GM21447 (cell line): ENCODE measurements at regions not wholly inside any gene's neighbourhood (a gene's known extent, or its start where the extent isn't known, plus 50 kb on each side); places are given as distances from the start of the nearest gene placed in this dataset.
A peak's percentile ranks its signal among the peaks of the same experiment; 100 is the strongest.

Experiments
- ATAC-seq: cut with Tn5 transposase; IDR thresholded peaks from one replicate; pipeline ENCODE4 v1.9.1; 2021; ENCODE audit not compliant: unreplicated experiment

GRCh38 chr6:18335948-18336347 lies 51.2 kb upstream of the RNF144B start:
- no peak for ATAC-seq

GRCh38 chr6:18334251-18334650 lies 52.9 kb upstream of the RNF144B start:
- no peak for ATAC-seq

GRCh38 chr6:18330548-18331081 lies 56.5 kb upstream of the RNF144B start:
- ATAC-seq: no peak

- ATAC-seq: no peak
Observed at GRCh38 chr6:18329776-18330175, 57.4 kb upstream of the RNF144B start.

- ATAC-seq: no peak
Observed at GRCh38 chr6:18328540-18328939, 58.6 kb upstream of the RNF144B start.

- no peak for ATAC-seq
Observed at GRCh38 chr6:18328070-18328469, 59.1 kb upstream of the RNF144B start.

GRCh38 chr6:18327626-18328025 lies 59.5 kb upstream of the RNF144B start:
- ATAC-seq: no peak

- ATAC-seq: no peak
Observed at GRCh38 chr6:18326980-18327379, 60.2 kb upstream of the RNF144B start.

GRCh38 chr6:18326001-18326400 lies 61.1 kb upstream of the RNF144B start:
- ATAC-seq: no peak

- no peak for ATAC-seq
Observed at GRCh38 chr6:18324706-18325042, 60.3 kb upstream of the DEK start.

GRCh38 chr6:18323935-18324705 lies 59.8 kb upstream of the DEK start:
- peak; percentile 52 for ATAC-seq

GRCh38 chr6:18317850-18318249 lies 53.5 kb upstream of the DEK start:
- ATAC-seq: no peak

- ATAC-seq: no peak
Observed at GRCh38 chr6:18314317-18314997, 50.1 kb upstream of the DEK start.
